GM23248 (cell line): ENCODE measurements at regions not wholly inside any gene's neighbourhood (a gene's known extent, or its start where the extent isn't known, plus 50 kb on each side); places are given as distances from the start of the nearest gene placed in this dataset.

Experiments
- DNase-seq: peaks from one replicate; pipeline ENCODE4 v3.0.0-alpha.2; 2015
- H2AFZ ChIP-seq: fragments of 200-600 bp; sonication (generic); 2 replicates; pipeline ENCODE4 v1.6.1; 2016; ENCODE audit warnings: antibody characterized with exemption
- H3F3A ChIP-seq: fragments of 200-600 bp; sonication (generic); 2 replicates; pipeline ENCODE4 v1.6.1; 2016; ENCODE audit warnings: mild to moderate bottlenecking, antibody characterized with exemption, mixed run types; ENCODE audit not compliant: insufficient read depth
- H3K27ac ChIP-seq: fragments of 200-600 bp; sonication (generic); 2 replicates; pipeline ENCODE4 v1.5.1; 2016; ENCODE audit warnings: mild to moderate bottlenecking
- H3K27me3 ChIP-seq: fragments of 200-600 bp; sonication (generic); replicated peaks from 2 replicates; pipeline ENCODE4 v1.6.1; 2016; ENCODE audit warnings: mild to moderate bottlenecking; ENCODE audit not compliant: insufficient read depth
- H3K36me3 ChIP-seq: fragments of 200-600 bp; sonication (generic); 2 replicates; pipeline ENCODE4 v1.6.1; 2016; ENCODE audit warnings: low read depth, mild to moderate bottlenecking
- H3K4me1 ChIP-seq: fragments of 200-600 bp; sonication (generic); 2 replicates; pipeline ENCODE4 v1.6.1; 2016; ENCODE audit warnings: mild to moderate bottlenecking; ENCODE audit not compliant: insufficient read depth
- H3K4me2 ChIP-seq: fragments of 200-600 bp; sonication (generic); one replicate; pipeline ENCODE4 v1.6.1; 2016; ENCODE audit warnings: mild to moderate bottlenecking; ENCODE audit not compliant: unreplicated experiment
- H3K4me3 ChIP-seq: fragments of 200-600 bp; sonication (generic); 2 replicates; pipeline ENCODE4 v1.5.1; 2016; ENCODE audit warnings: mild to moderate bottlenecking
- H3K79me2 ChIP-seq: fragments of 200-600 bp; sonication (generic); 2 replicates; pipeline ENCODE4 v1.6.1; 2016; ENCODE audit warnings: mild to moderate bottlenecking; ENCODE audit not compliant: insufficient read depth
- H3K9ac ChIP-seq: fragments of 200-600 bp; sonication (generic); 2 replicates; pipeline ENCODE4 v1.6.1; 2016; ENCODE audit warnings: mild to moderate bottlenecking
- H3K9me2 ChIP-seq: fragments of 200-600 bp; sonication (generic); 2 replicates; pipeline ENCODE4 v1.6.1; 2016; ENCODE audit warnings: mixed run types, mild to moderate bottlenecking, moderate library complexity; ENCODE audit not compliant: insufficient read depth
- H3K9me3 ChIP-seq: fragments of 200-600 bp; sonication (generic); one replicate; pipeline ENCODE4 v1.6.1; 2017; ENCODE audit warnings: low read depth
- H4K20me1 ChIP-seq: fragments of 200-600 bp; sonication (generic); 2 replicates; pipeline ENCODE4 v1.6.0; 2016; ENCODE audit not compliant: insufficient read depth
- EZH2 ChIP-seq: fragments of 200-600 bp; sonication (generic); IDR thresholded peaks from 2 replicates; pipeline ENCODE4 v1.6.1; 2018; ENCODE audit warnings: antibody characterized with exemption, mild to moderate bottlenecking; ENCODE audit not compliant: insufficient read depth, poor library complexity, severe bottlenecking
- EZH2phosphoT487 ChIP-seq: fragments of 200-600 bp; sonication (generic); IDR thresholded peaks from 2 replicates; pipeline ENCODE4 v1.6.1; 2018; ENCODE audit warnings: antibody characterized with exemption, moderate library complexity, mild to moderate bottlenecking, low read depth; ENCODE audit not compliant: insufficient read depth
- WGBS, 2 experiments: methylation state at CpG; one replicate each; pipeline ENCODE4 v1.1.6; 2015 to 2017; ENCODE audit warnings: low lambda C conversion rate in 2 of 2, low coverage in 1 of 2; ENCODE audit errors: missing lambda C conversion rate in 2 of 2; 5-methylcytosine and 5-hydroxymethylcytosine counted together
- in situ Hi-C: fragments of 300-500 bp; cut with MboI; formaldehyde crosslinking; loops from 2 replicates; pipeline ENCODE4 v1.15.0; 2020

DNA sequence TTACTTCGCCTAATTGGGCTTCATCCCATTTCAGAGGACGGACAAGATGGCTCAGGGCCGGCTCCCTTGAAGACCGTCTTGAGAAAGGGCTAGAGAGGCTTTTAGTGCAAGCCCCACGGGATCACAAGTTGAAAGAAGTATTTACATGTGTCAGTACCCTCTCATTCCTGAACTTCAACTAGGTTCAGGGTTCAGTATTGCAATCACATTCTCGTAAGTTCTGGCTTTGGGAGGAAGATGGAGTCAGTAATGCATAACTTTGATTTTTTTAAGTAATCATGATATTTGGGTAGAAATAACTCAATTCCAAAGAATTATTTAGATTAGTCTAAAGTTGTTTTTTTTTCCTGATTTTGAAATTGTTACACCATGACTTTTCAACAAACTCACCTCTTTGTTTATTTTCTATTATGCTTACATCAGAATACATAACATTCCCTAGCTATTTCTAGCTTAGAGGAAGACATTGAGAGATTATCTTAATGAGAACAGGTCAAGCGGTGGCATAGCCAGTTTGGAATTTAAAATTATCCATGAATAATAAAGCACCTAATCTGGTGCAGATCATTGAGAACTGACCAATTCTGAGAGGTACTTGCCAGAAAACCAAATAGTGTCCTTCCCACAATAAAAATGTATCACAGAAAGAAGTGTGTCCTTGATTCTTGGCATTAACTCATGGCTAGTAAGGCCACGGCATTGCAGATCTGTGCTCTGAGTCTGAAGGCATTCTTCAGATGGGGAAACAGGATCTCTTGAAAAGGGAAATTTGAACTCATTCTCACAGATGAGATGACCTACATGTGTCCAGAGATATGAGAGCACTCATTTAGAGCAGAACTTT is 92.1 kb upstream of the BLID start:
- TF ChIP-seq EZH2 = no peak
- TF ChIP-seq EZH2phosphoT487 = 0 out of 2 replicates have a peak, but pooled peaks have one; percentile 48
- Histone ChIP-seq H3K4me1 (peaks cover 82% of the 10 kb centered on the region), H3K4me2 (peak overlapping the region; percentile 56), H3K79me2 (peaks cover 40% of the 10 kb centered on the region), H3K9me2 (no peaks in the 10 kb centered on the region), H3K9ac (peak overlapping the region; percentile 42), H3K27me3 (no peaks in the 10 kb centered on the region), H3K9me3 (no peaks in the 10 kb centered on the region), H3K4me3 (no peak overlapping the region), H3K36me3 (no peaks in the 10 kb centered on the region), H3F3A (peaks cover 80% of the 10 kb centered on the region), H3K27ac (peak overlapping the region; percentile 89), H4K20me1 (no peaks in the 10 kb centered on the region), H2AFZ (no peak overlapping the region)
- in situ Hi-C loops = loop anchor here (10.0 kb wide), 2 partner anchors 183 to 553 kb away; no protein-coding TSS in a partner anchor
- WGBS, 2 experiments = 27 to 32% methylated on average over 8 of the region's 8 CpGs
- DNase-seq = peak; percentile 81

DNA sequence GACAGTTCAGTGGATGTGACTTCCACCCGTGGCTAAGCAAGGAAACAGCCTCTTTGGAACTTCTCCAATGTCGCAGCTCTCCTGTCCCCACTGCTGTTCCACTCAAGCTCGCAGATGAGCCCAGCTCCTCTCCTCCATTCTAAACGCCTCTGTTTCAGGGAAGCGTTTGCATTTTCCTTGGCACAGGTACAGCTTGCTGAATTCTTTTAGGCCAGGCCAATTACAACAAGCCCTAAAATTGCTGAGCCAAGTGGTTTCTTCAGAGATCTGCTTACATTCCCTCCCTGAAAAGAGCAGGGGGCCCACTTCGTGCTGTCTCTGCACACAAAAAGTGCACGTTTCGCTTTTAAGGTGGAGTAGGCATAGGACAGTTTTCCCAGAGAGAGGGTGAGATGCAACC is 91.5 kb upstream of the BLID start:
- Histone ChIP-seq H3K27ac (peak overlapping the region; percentile 89), H3K27me3 (no peaks in the 10 kb centered on the region), H3K9me2 (no peaks in the 10 kb centered on the region), H3K4me3 (peak overlapping the region; percentile 3), H3K79me2 (peaks cover 40% of the 10 kb centered on the region), H4K20me1 (no peaks in the 10 kb centered on the region), H3K4me1 (peaks cover 84% of the 10 kb centered on the region), H3K9me3 (no peaks in the 10 kb centered on the region), H3K36me3 (no peaks in the 10 kb centered on the region), H2AFZ (no peak overlapping the region), H3K9ac (peak overlapping the region; percentile 11; the same call in 1 of the 2 replicates), H3F3A (peaks cover 86% of the 10 kb centered on the region), H3K4me2 (peak overlapping the region; percentile 56)
- WGBS, 2 experiments = 32 to 38% methylated on average over 8 of the region's 8 CpGs
- in situ Hi-C loops = loop anchor here (10.0 kb wide), 2 partner anchors 183 to 553 kb away; no protein-coding TSS in a partner anchor
- TF ChIP-seq EZH2 = no peak
- no peak for TF ChIP-seq EZH2phosphoT487
- DNase-seq = peak; percentile 68

DNA sequence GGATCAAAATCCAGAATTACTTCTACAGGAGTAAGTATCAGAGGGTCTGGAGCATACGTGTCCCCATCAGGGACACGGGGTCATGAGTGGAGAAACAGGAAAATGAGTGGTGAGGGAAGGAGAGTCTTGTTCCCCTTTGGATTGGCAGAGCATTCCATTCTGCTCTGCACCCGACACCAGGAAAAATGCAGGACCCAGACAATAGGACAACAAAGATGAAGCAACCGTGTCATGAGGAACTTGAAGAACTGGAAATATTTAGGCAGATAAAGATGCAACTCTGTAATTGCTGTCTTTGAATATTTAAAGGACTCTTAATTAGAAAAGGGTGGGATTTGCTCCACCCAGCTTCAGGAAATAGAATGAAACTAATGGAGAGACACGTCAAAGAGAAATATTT is 89.0 kb upstream of the BLID start:
- Histone ChIP-seq H2AFZ (peak overlapping the region; percentile 24; the same call in 1 of the 2 replicates), H3K4me3 (peak overlapping the region; percentile 24), H3K9me3 (no peaks in the 10 kb centered on the region), H3K79me2 (peaks cover 62% of the 10 kb centered on the region), H3K4me1 (peaks cover 86% of the 10 kb centered on the region), H3K27me3 (no peaks in the 10 kb centered on the region), H3K27ac (peak overlapping the region; percentile 89), H4K20me1 (no peaks in the 10 kb centered on the region), H3F3A (peaks cover 97% of the 10 kb centered on the region), H3K9ac (peak overlapping the region; percentile 87), H3K9me2 (no peaks in the 10 kb centered on the region), H3K36me3 (no peaks in the 10 kb centered on the region), H3K4me2 (peak overlapping the region; percentile 93)
- peak; percentile 71 for DNase-seq
- in situ Hi-C loops = loop anchor here (10.0 kb wide), 2 partner anchors 180 to 550 kb away; no protein-coding TSS in a partner anchor
- no peak for TF ChIP-seq EZH2
- WGBS, 2 experiments = 7 to 9% methylated on average over 5 of the region's 5 CpGs

DNA sequence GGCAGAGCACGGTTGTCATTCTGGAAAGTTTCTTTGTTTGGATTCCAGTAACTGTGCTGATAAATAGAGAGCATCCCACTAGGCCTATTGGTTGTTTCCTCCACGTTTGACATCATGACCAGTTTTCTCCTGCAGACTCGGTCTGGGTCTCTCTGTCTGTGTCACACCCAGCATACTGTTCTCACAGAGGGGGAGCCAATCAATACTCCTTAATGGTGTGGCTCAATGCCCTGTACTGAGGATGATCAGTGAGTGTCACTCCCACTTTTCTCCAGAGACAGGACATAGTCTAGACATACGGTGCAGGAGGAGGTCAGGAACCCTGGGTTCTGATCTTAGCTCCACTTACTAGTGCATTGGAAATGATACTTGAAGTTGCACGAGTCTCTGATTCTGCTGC is 88.2 kb upstream of the BLID start:
- Histone ChIP-seq H3K9ac (peak overlapping the region; percentile 87), H3K4me3 (peak overlapping the region; percentile 80; the same call in 1 of the 2 replicates), H3K9me3 (no peaks in the 10 kb centered on the region), H3K4me2 (peak overlapping the region; percentile 93), H3K27ac (peak overlapping the region; percentile 89), H3K4me1 (peaks cover 81% of the 10 kb centered on the region), H3F3A (peaks cover 95% of the 10 kb centered on the region), H3K9me2 (no peaks in the 10 kb centered on the region), H3K27me3 (no peaks in the 10 kb centered on the region), H4K20me1 (no peaks in the 10 kb centered on the region), H3K36me3 (no peaks in the 10 kb centered on the region; the same call in 1 of the 2 replicates), H3K79me2 (peaks cover 70% of the 10 kb centered on the region), H2AFZ (no peak overlapping the region)
- 27 to 37% methylated on average over 5 of the region's 5 CpGs for WGBS, 2 experiments
- in situ Hi-C loops = loop anchor here (5.0 to 10.0 kb wide), 3 partner anchors 107 to 549 kb away; no protein-coding TSS in a partner anchor
- peak; percentile 59 for DNase-seq
- TF ChIP-seq EZH2phosphoT487 (no peak), EZH2 (no peak)
